ENCODE measurements at regions not wholly inside any gene's neighbourhood (a gene's known extent, or its start where the extent isn't known, plus 50 kb on each side); places are given as distances from the start of the nearest gene placed in this dataset.
"Not testable (repeated sequence)": the region's sequence is repeated elsewhere in the genome, so short reads cannot be mapped to it uniquely, and the experiment has no call there.

- ATAC-seq (no peak), DNase-seq (ENCODE audit: low spot score) (no peak)
- intact Hi-C loops (cut with DNase I): no loop called here
Observed at GRCh38 chr2:64880193-64880951, 108.8 kb upstream of the SLC1A4 start.

DNA sequence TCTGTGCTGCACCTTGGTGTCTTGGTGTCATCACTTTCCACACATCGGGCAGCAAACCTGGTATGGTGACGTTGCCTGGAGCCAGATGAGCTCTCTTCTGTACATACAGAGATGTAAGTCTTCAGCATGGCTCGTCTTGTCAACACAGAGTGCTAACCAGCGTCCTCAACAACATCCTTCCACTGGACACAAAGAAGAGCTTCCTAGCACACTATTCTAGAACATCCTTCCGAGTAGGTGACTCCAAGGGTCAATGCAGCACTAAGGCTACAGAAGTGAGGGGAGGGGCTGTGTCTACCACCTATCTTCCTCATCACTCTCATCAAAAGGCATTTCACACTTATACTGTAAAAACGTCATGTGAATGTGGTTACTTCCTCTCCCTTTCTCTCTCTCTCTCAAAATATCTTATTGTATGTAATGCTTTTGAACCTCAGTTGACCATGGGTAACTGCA is 108.1 kb upstream of the SLC1A4 start:
- intact Hi-C loops (cut with DNase I): no loop called here
- DNase-seq (ENCODE audit: low spot score) (no peak), ATAC-seq (no peak)

DNA sequence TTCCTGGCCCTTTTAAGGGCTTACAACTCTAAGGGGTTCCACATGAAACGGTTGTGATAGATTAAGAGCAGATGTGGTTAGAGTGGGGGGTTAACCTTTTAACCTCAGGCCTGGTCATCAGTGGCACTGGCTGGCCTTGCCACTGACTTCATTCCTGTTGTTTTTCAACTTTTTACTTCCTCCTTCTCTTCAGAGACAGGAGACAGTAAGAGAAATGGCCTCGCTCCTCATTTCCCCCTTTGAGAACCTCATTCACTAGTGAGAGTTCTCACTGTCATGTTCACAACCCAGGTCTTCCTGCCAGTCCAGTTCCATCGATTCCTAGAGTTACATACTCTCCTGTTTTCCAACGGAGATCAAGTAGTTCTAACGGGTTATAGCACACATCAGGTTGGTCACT is 101.6 kb upstream of the SLC1A4 start:
- no peak for DNase-seq (ENCODE audit: low spot score)
- intact Hi-C loops (cut with DNase I): no loop called here

GRCh38 chr2:64888591-64889309 is 100.4 kb upstream of the SLC1A4 start:
- DNase-seq (ENCODE audit: low spot score) (no peak), ATAC-seq (peak; percentile 58)
- intact Hi-C loops (cut with DNase I): no loop called here

More for the DNA sequence above, 101.6 kb upstream of the SLC1A4 start:
- no peak for ATAC-seq

GRCh38 chr2:64889803-64890202 is 99.4 kb upstream of the SLC1A4 start:
- intact Hi-C loops (cut with DNase I): no loop called here
- DNase-seq (ENCODE audit: low spot score): no peak
- no peak for ATAC-seq

GRCh38 chr2:64896572-64896971 is 92.6 kb upstream of the SLC1A4 start:
- DNase-seq (ENCODE audit: low spot score); intact Hi-C loops (cut with DNase I); ATAC-seq: not testable (repeated sequence)

GRCh38 chr2:64899081-64899865 is 89.9 kb upstream of the SLC1A4 start:
- DNase-seq (ENCODE audit: low spot score) (no peak), ATAC-seq (no peak)
- intact Hi-C loops (cut with DNase I): no loop called here

DNA sequence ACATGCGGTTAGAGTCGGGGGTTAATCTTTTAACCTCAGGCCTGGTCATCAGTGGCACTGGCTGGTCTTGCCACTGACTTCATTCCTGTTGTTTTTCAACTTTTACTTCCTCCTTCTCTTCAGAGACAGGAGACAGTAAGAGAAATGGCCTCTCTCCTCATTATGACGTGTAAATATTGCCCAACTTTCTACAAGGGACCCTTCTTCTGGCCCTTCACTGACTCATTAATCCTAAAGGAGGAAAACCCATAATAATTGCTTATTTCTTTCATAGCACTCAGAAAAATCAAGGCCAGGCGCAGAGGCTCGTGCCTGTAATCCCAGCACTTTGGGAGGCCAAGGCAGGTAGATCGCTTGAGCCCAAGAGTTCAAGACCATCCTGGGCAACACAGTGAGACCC is 89.3 kb upstream of the SLC1A4 start:
- ATAC-seq; DNase-seq (ENCODE audit: low spot score); intact Hi-C loops (cut with DNase I): not testable (repeated sequence)

DNA sequence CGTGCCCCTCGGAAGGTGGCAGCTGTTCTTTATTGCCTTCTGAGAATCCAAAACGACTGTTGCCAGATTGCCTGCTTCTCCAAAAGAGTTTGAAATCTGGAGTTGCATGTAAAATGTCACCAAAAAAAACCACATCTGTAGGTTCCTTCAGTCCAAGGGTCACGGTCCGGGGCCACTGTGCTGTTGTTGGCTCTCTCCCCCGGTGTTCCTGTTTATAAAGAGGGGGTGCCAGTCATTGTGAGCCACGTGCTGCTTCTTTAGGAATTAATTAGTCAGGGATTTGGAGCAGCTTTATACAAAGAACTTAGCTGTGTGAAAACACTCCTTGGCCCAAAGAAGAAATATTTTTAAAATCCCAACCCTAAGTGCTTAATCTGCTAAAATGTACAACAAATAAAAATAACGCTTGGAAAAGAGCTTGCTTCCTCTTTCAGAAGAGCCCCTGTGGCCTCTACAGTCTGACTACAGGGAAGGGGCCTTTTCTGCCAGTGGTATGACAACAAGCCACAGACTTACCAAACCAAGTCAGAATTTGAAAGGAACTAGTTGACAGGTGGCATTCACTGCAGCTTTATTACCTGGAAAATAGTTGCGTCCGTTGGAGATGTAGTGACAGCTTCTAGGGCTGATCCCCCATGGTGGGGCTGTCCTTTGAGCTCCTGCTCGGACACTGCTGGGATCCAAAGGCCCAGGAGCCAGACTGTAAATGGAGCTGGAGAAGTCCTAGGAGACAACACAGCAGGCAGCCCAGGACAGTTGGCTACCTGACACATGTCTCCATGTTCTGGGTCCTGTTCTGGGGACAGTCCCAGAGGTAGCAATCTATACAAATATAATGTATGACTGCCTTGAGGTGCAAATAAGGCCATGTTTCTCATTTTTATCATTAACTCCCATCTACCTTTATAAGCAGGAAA is 84.5 kb upstream of the SLC1A4 start:
- DNase-seq (ENCODE audit: low spot score) (no peak), ATAC-seq (peak; percentile 58)
- intact Hi-C loops (cut with DNase I): no loop called here

DNA sequence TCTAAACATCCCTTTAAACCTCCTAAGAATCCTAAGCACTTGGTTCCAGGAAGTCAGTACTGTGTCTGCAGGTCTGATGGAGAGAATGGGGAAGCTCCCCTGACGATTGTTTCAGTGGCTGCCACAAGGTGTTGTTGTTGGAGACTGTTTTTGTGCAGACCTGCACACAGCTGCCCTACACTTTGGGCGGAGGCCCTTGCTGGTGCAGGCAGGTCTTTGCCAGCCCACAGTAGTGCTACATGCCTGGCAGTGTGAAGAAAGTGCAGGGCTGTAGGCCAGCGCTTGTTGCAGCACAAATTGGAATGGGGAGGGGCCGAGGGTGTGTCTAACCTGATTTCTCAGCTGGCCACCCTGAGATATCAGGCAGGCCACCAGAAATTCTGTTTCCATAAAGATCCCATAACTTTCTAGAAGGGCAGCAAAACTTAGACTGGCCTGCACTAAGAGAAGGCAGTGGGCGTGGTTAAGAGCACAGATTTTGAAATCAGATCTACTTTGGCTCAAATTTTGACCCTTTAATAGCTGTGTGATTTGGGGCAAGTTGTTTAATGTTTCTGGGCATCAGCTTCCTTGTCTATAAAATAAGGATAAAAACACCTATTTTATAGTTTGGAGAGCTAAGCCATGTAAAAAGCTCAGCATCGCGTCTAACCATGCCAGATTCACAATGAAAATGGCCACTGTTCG is 83.7 kb upstream of the SLC1A4 start:
- intact Hi-C loops (cut with DNase I): no loop called here
- DNase-seq (ENCODE audit: low spot score) (no peak), ATAC-seq (peak; percentile 53)

DNA sequence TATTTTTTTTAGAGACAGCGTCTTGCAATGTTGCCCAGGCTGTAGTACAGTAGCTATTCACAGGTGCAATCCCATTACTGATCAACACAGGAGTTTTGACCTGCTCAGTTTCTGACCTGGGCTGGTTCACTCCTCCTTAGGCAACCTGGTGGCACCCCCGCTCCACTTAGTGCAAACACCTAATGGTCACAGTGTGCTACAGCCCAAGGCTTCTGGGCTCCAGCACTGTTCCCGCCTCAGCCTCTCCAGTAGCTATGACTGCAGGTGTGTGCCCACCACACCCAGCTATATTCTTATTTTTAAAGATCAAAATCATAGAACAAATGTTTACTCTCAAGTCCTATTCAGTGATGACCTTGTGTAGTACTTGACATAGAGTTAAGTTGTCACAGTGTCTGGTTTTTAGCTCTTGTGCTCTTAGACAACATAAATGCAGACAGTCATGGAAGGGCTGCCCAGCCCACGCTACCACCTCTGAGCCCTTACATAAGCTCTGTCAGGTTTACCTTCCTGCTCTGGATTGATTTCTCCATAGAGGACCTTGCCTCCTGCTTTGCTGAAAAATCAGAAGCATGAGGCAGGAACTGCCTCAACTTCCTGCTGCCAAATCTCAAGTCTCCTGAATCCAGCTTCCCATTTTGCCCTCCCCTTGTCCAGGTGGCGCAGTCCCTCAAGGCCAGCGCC is 82.2 kb upstream of the SLC1A4 start:
- DNase-seq (ENCODE audit: low spot score) (no peak), ATAC-seq (no peak)
- intact Hi-C loops (cut with DNase I): no loop called here

- ATAC-seq (no peak), DNase-seq (ENCODE audit: low spot score) (no peak)
- intact Hi-C loops (cut with DNase I): no loop called here
Observed at GRCh38 chr2:64908406-64908805, 80.8 kb upstream of the SLC1A4 start.

DNA sequence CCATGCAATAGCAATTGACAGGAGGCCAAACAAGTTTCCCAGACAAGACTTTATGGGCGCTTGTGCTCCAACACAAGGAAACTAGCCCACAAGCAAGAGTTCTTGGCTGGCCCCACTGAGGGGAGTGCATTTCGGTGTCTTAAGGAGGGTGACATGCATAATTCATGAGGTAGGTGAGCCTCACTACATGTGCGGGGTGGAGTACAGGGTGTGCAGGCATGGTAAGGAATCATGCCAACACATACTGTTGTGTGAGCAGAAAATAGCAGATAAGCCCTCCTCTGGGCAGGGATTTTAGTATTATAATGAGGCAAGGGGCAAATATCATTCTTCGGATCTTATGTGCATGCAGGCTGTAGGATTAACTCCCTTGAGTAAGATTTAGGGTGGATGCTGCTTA is 78.7 kb upstream of the SLC1A4 start:
- ATAC-seq: no peak
- DNase-seq (ENCODE audit: low spot score): no peak
- intact Hi-C loops (cut with DNase I): no loop called here

DNA sequence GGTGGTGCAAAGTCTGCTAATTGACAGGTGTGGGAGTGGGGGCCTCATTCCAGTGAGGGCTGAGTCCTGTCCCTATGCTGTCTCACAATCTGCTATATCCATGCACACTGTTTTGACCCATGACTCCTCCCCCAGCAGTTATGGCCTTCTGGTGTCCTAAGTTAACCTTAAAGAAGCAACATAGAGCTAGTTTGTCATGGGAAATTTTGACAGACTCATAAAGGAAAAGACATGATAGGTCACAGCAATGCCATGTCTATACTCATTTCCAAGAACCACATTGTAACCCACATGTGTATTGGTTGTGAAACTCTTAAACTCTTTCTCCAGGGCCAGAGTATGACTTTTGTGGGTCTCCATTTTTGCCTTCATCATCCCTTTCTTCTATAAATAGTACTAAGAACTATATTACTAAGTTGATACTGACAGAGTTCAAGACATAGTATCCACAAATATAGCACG is 78.2 kb upstream of the SLC1A4 start:
- DNase-seq (ENCODE audit: low spot score) (no peak), ATAC-seq (no peak)

DNA sequence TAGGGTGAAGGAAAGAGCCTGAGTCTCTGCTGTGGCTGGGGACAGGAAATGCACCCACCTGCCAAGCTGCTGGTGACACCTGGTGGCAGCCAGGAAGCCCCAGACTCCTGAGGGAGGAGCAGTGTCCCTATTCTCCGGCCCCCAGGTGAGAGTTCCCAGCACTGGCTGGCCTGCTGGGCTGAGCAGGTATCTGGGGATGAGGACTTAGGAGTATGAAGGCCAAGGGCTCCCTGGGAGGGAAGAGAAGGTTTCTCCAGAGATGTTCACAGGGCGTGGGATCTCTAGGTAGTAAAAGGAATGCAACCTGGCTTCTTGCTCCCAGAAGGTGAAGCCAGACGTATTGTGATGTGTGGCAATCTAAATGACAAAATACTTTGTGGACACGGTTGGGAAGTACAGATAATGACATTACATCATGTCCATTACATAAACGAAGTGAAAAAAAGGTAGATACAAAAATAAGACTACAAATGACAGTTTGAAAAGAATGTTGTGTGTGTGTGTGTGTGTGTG is 75.8 kb upstream of the SLC1A4 start:
- intact Hi-C loops (cut with DNase I): no loop called here
- ATAC-seq (no peak), DNase-seq (ENCODE audit: low spot score) (no peak)

More for the DNA sequence above, 78.2 kb upstream of the SLC1A4 start:
- intact Hi-C loops (cut with DNase I): no loop called here

DNA sequence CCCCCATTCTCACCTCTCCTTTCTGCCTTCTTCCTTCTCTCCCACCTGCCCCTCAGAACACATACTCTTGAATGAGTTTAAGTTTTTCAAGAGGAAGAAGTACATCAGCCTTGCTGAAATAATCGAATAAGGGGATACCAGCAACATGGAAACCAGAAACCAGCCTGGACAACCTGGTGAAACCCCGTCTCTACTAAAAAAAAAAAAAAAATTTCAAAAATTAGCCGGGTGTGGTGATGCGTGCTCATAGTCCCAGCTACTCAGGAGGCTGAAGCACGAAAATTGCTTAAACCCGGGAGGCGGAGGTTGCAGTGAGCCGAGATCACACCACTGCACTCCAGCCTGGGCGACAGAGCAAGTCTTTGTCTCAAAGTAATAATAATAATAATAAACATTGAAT is 75.0 kb upstream of the SLC1A4 start:
- intact Hi-C loops (cut with DNase I): no loop called here
- ATAC-seq: no peak
- DNase-seq (ENCODE audit: low spot score): no peak
